H1 (cell line): ENCODE measurements at regions not wholly inside any gene's neighbourhood (a gene's known extent, or its start where the extent isn't known, plus 50 kb on each side); places are given as distances from the start of the nearest gene placed in this dataset.

Experiments
- CTCF ChIA-PET: fragments of 300-600 bp; sonication (Branson Sonifier 250); formaldehyde crosslinking; loops from one replicate; lab custom pipeline; 2021; ENCODE audit not compliant: partially characterized antibody; lab: Charles Lee
- POLR2A ChIA-PET: fragments of 300-600 bp; sonication (Branson Sonifier 250); formaldehyde crosslinking; loops from one replicate; lab custom pipeline; 2021; ENCODE audit warnings: inconsistent platforms; ENCODE audit not compliant: partially characterized antibody; lab: Charles Lee
- DNase-seq, 2 experiments: peaks; one replicate each; pipeline versions ENCODE4 v3.0.0 to v3.0.0-alpha.2; 2010 to 2022; ENCODE audit warnings: low spot score in 2 of 2, low read depth in 1 of 2, mixed read lengths in 1 of 2
- FAIRE-seq: peaks from 2 replicates; lab custom pipeline; 2011; peaks lifted over from hg19 to GRCh38; lab: Jason Lieb, UNC
- H2AFZ ChIP-seq: 2 replicates; pipeline ENCODE4 v1.8.1; 2012; ENCODE audit warnings: low read length, inconsistent platforms
- H2AK5ac ChIP-seq: 2 replicates; pipeline ENCODE4 v1.6.1; 2013; ENCODE audit warnings: low read depth, low read length
- H2BK120ac ChIP-seq: replicated peaks from 2 replicates; pipeline ENCODE3; 2013; ENCODE audit warnings: low read depth, low read length, inconsistent platforms
- H2BK12ac ChIP-seq: 2 replicates; pipeline ENCODE4 v1.6.1; 2013; ENCODE audit warnings: low read depth, low read length
- H2BK15ac ChIP-seq: 2 replicates; pipeline ENCODE4 v1.6.1; 2013; ENCODE audit warnings: low read length
- H2BK20ac ChIP-seq: 2 replicates; pipeline ENCODE4 v1.6.1; 2013; ENCODE audit warnings: low read length
- H2BK5ac ChIP-seq: 2 replicates; pipeline ENCODE4 v1.6.1; 2013; ENCODE audit warnings: low read depth, low read length
- H3K14ac ChIP-seq: 2 replicates; pipeline ENCODE4 v1.6.1; 2013; ENCODE audit warnings: inconsistent platforms; ENCODE audit not compliant: insufficient read length
- H3K18ac ChIP-seq: 2 replicates; pipeline ENCODE4 v1.6.1; 2013; ENCODE audit warnings: low read length; ENCODE audit errors: extremely low read depth
- H3K23ac ChIP-seq: 2 replicates; pipeline ENCODE4 v1.6.1; 2013; ENCODE audit warnings: inconsistent platforms; ENCODE audit not compliant: insufficient read length
- H3K23me2 ChIP-seq: 2 replicates; pipeline ENCODE4 v1.6.1; 2013; ENCODE audit warnings: low read depth, low read length
- H3K27ac ChIP-seq: 2 replicates; pipeline ENCODE4 v1.6.1; 2011; ENCODE audit warnings: low read depth, low read length, inconsistent platforms
- H3K27me3 ChIP-seq, 4 experiments: replicated peaks in 1 of 4; 1 replicate in 1 of 4; 2 replicates in 3 of 4; pipeline versions ENCODE4 v1.6.1 to v1.8.1; 2011 to 2013; ENCODE audit warnings: low read length in 3 of 4, mild to moderate bottlenecking in 3 of 4, inconsistent platforms in 2 of 4, mixed read lengths in 2 of 4, moderate library complexity in 1 of 4; ENCODE audit not compliant: control insufficient read depth in 3 of 4, insufficient read depth in 3 of 4; ENCODE audit errors: extremely low read depth in 1 of 4
- H3K36me3 ChIP-seq, 4 experiments: 2 replicates each; pipeline versions ENCODE4 v1.6.1 to v1.8.1; 2011 to 2013; ENCODE audit warnings: mild to moderate bottlenecking in 4 of 4, low read length in 3 of 4, moderate library complexity in 2 of 4, control low read depth in 1 of 4, inconsistent platforms in 1 of 4; ENCODE audit not compliant: insufficient read depth in 4 of 4, control insufficient read depth in 2 of 4
- H3K4ac ChIP-seq: replicated peaks from 2 replicates; pipeline ENCODE3; 2013; ENCODE audit warnings: low read length, low read depth, mixed read lengths, inconsistent platforms; ENCODE audit not compliant: insufficient read length
- H3K4me1 ChIP-seq, 4 experiments: replicated peaks in 1 of 4; 1 replicate in 1 of 4; 2 replicates in 3 of 4; pipeline versions ENCODE4 v1.6.1 to v1.8.1; 2011 to 2013; ENCODE audit warnings: low read length in 3 of 4, inconsistent platforms in 2 of 4, mixed read lengths in 1 of 4; ENCODE audit not compliant: insufficient read depth in 4 of 4, control insufficient read depth in 3 of 4
- H3K4me2 ChIP-seq, 2 experiments: 2 replicates each; pipeline versions ENCODE4 v1.6.1 to v1.8.1; 2011 to 2013; ENCODE audit warnings: low read depth in 2 of 2, low read length in 2 of 2, control low read depth in 1 of 2, inconsistent platforms in 1 of 2, mild to moderate bottlenecking in 1 of 2; ENCODE audit not compliant: insufficient read depth in 1 of 2
- H3K4me3 ChIP-seq, 4 experiments: fragments of 200-600, 300-600 bp in 1 of 4; sonication (generic), shearing (Covaris generic), sonication (Bioruptor Twin) in 1 of 4; 2 replicates each; pipeline versions ENCODE4 v1.5.1 to v1.8.1; 2011 to 2016; ENCODE audit warnings: low read length in 4 of 4, low read depth in 3 of 4, control low read depth in 2 of 4, inconsistent platforms in 2 of 4, mild to moderate bottlenecking in 2 of 4, mixed read lengths in 1 of 4, moderate library complexity in 1 of 4; ENCODE audit not compliant: insufficient read depth in 2 of 4; ENCODE audit errors: extremely low read depth in 1 of 4
- H3K56ac ChIP-seq: replicated peaks from 2 replicates; pipeline ENCODE3; 2013; ENCODE audit warnings: low read depth, mild to moderate bottlenecking, mixed read lengths, low read length, inconsistent platforms; ENCODE audit not compliant: insufficient read length
- H3K79me1 ChIP-seq: 2 replicates; pipeline ENCODE4 v1.6.1; 2013; ENCODE audit warnings: low read depth, low read length, control low read depth
- H3K79me2 ChIP-seq, 2 experiments: 2 replicates each; pipeline versions ENCODE4 v1.6.1 to v1.8.1; 2012 to 2013; ENCODE audit warnings: low read length in 2 of 2, mild to moderate bottlenecking in 2 of 2, inconsistent platforms in 1 of 2; ENCODE audit not compliant: insufficient read depth in 2 of 2, control insufficient read depth in 1 of 2
- H3K9ac ChIP-seq, 4 experiments: replicated peaks in 1 of 4; 1 replicate in 1 of 4; 2 replicates in 3 of 4; pipeline versions ENCODE4 v1.6.1 to v1.8.1; 2011 to 2013; ENCODE audit warnings: low read depth in 3 of 4, low read length in 3 of 4, control low read depth in 2 of 4, mild to moderate bottlenecking in 2 of 4, moderate library complexity in 2 of 4, inconsistent platforms in 1 of 4; ENCODE audit errors: extremely low read depth in 1 of 4
- H3K9me3 ChIP-seq, 2 experiments: 2 replicates each; pipeline versions ENCODE4 v1.6.1 to v1.8.1; 2012 to 2013; ENCODE audit warnings: mild to moderate bottlenecking in 2 of 2, moderate library complexity in 2 of 2, control low read depth in 1 of 2, inconsistent platforms in 1 of 2, low read depth in 1 of 2, low read length in 1 of 2, mixed read lengths in 1 of 2; ENCODE audit not compliant: insufficient read depth in 2 of 2
- H4K20me1 ChIP-seq, 2 experiments: replicated peaks in 1 of 2; 2 replicates each; pipeline versions ENCODE3 to v1.8.1; 2011 to 2013; ENCODE audit warnings: inconsistent platforms in 2 of 2, low read length in 2 of 2, mild to moderate bottlenecking in 1 of 2; ENCODE audit not compliant: insufficient read depth in 2 of 2, control insufficient read depth in 1 of 2
- H4K5ac ChIP-seq: 2 replicates; pipeline ENCODE4 v1.6.1; 2013; ENCODE audit warnings: low read length, low read depth, mixed read lengths, inconsistent platforms; ENCODE audit not compliant: insufficient read length
- H4K8ac ChIP-seq: 2 replicates; pipeline ENCODE4 v1.8.0; 2013; ENCODE audit warnings: mild to moderate bottlenecking, moderate library complexity, low read length, inconsistent platforms; ENCODE audit not compliant: insufficient read depth; ENCODE audit errors: extremely low read depth
- H4K91ac ChIP-seq: replicated peaks from 2 replicates; pipeline ENCODE3; 2013; ENCODE audit warnings: low read length, mixed read lengths, inconsistent platforms; ENCODE audit not compliant: insufficient read length
- ATF2 ChIP-seq: IDR thresholded peaks from 2 replicates; pipeline ENCODE4 v1.6.1; 2012; ENCODE audit warnings: low read length, inconsistent platforms
- CREB1 ChIP-seq: IDR thresholded peaks from 2 replicates; pipeline ENCODE4 v1.6.1; 2012; ENCODE audit warnings: inconsistent platforms
- HDAC6 ChIP-seq: IDR thresholded peaks from one replicate; pipeline ENCODE4 v1.7.1; 2012; ENCODE audit warnings: low read depth, mild to moderate bottlenecking, inconsistent platforms, low read length, moderate library complexity
- JUND ChIP-seq: IDR thresholded peaks from 2 replicates; pipeline ENCODE4 v1.6.1; 2011; ENCODE audit warnings: mild to moderate bottlenecking, improper control_type of control experiment, low read length
- KDM1A ChIP-seq: fragments of 200-600, 300-600 bp; sonication (generic); IDR thresholded peaks from 2 replicates; pipeline ENCODE4 v1.7.1; 2016; ENCODE audit warnings: mild to moderate bottlenecking, low read length, borderline replicate concordance
- KDM4A ChIP-seq: IDR thresholded peaks from one replicate; pipeline ENCODE4 v1.7.1; 2012; ENCODE audit warnings: low read depth, mild to moderate bottlenecking, moderate library complexity, low read length, inconsistent platforms; ENCODE audit not compliant: severe bottlenecking
- PHF8 ChIP-seq: fragments of 200-600 bp; sonication (generic); conservative IDR thresholded peaks from 2 replicates; pipeline ENCODE4 v1.7.1; 2012; ENCODE audit warnings: low read depth, mild to moderate bottlenecking, inconsistent platforms, low read length, moderate library complexity
- POLR2AphosphoS5 ChIP-seq: IDR thresholded peaks from 2 replicates; pipeline ENCODE4 v1.6.1; 2011; ENCODE audit warnings: low read depth, low read length
- RXRA ChIP-seq: IDR thresholded peaks from 2 replicates; pipeline ENCODE4 v1.6.1; 2011; ENCODE audit warnings: low read depth, mild to moderate bottlenecking, low read length, moderate library complexity; ENCODE audit not compliant: insufficient read depth
- SIX5 ChIP-seq: IDR thresholded peaks from 2 replicates; pipeline ENCODE4 v1.6.1; 2011; ENCODE audit warnings: mild to moderate bottlenecking, low read depth, low read length
- TBP ChIP-seq: IDR thresholded peaks from 2 replicates; pipeline ENCODE4 v1.6.1; 2011; ENCODE audit warnings: low read depth, low read length, improper control_type of control experiment
- TEAD4 ChIP-seq: IDR thresholded peaks from 2 replicates; pipeline ENCODE4 v1.6.1; 2012; ENCODE audit warnings: low read depth, low read length, inconsistent platforms, mixed read lengths
- ZNF274 ChIP-seq: IDR thresholded peaks from 2 replicates; pipeline ENCODE4 v1.7.0; 2012; ENCODE audit warnings: low read length, borderline replicate concordance; ENCODE audit errors: extremely low read depth
- WGBS, 2 experiments: shearing (Covaris generic) in 1 of 2; methylation state at CpG; one replicate each; pipeline versions ENCODE4 v1.1.6 to v1.1.7; 2013 to 2015; ENCODE audit warnings: low lambda C conversion rate in 2 of 2, mixed read lengths in 2 of 2, inconsistent platforms in 1 of 2, low coverage in 1 of 2, missing lambda C conversion rate in 1 of 2; ENCODE audit not compliant: insufficient replicate concordance in 2 of 2, insufficient coverage in 1 of 2, insufficient read length in 1 of 2; ENCODE audit errors: extremely low coverage in 1 of 2, missing lambda C conversion rate in 1 of 2; 5-methylcytosine and 5-hydroxymethylcytosine counted together

GRCh38 chr2:238654479-238655197 is 193.2 kb upstream of the TWIST2 start:
- Histone ChIP-seq H3K56ac (no peak overlapping the region), H3K79me2 (no peaks in the 10 kb centered on the region), H3K4ac (no peak overlapping the region), H3K18ac (no peak overlapping the region), H3K23me2 (no peaks in the 10 kb centered on the region), H2BK120ac (no peak overlapping the region), H3K36me3 (no peaks in the 10 kb centered on the region), H3K4me2 (no peak overlapping the region), H3K79me1 (no peaks in the 10 kb centered on the region), H3K4me3 (no peak overlapping the region), H2BK15ac (no peak overlapping the region), H2BK5ac (no peak overlapping the region), H4K8ac (no peak overlapping the region), H3K9me3 (peaks cover 0 to 4% of the 10 kb centered on the region in 2 experiments; a peak in 1 of 4 replicates), H2BK20ac (no peak overlapping the region), H4K5ac (no peak overlapping the region), H2AK5ac (no peak overlapping the region), H3K27me3 (no peaks in the 10 kb centered on the region; a peak in 1 of 7 replicates), H4K20me1 (no peaks in the 10 kb centered on the region), H4K91ac (no peak overlapping the region), H2AFZ (no peak overlapping the region), H2BK12ac (no peak overlapping the region), H3K9ac (no peak overlapping the region), H3K14ac (no peak overlapping the region), H3K23ac (no peak overlapping the region), H3K4me1 (peaks cover 0 to 11% (median 4%) of the 10 kb centered on the region in 4 experiments; a peak in 3 of 7 replicates), H3K27ac (no peak overlapping the region)
- ChIA-PET POLR2A (no interaction called here), CTCF (no interaction called here)
- 89% methylated on average over 8 of the region's 8 CpGs; no CpG with 5 or more reads in 1 of the 2 experiments for WGBS, 2 experiments
- FAIRE-seq (no peak), DNase-seq (no peak)
- TF ChIP-seq RXRA = no peak
- TF ChIP-seq HDAC6 = no peak
- no peak for TF ChIP-seq PHF8
- no peak for TF ChIP-seq POLR2AphosphoS5
- no peak for TF ChIP-seq CREB1
- TF ChIP-seq SIX5 = no peak
- no peak for TF ChIP-seq ATF2
- TF ChIP-seq TEAD4 = no peak
- no peak for TF ChIP-seq JUND
- TF ChIP-seq KDM4A = no peak
- TF ChIP-seq KDM1A = no peak
- TF ChIP-seq TBP = no peak
- no peak for TF ChIP-seq ZNF274
